ENCODE measurements at regions not wholly inside any gene's neighbourhood (a gene's known extent, or its start where the extent isn't known, plus 50 kb on each side); places are given as distances from the start of the nearest gene placed in this dataset.
"Not testable (repeated sequence)": the region's sequence is repeated elsewhere in the genome, so short reads cannot be mapped to it uniquely, and the experiment has no call there.

DNA sequence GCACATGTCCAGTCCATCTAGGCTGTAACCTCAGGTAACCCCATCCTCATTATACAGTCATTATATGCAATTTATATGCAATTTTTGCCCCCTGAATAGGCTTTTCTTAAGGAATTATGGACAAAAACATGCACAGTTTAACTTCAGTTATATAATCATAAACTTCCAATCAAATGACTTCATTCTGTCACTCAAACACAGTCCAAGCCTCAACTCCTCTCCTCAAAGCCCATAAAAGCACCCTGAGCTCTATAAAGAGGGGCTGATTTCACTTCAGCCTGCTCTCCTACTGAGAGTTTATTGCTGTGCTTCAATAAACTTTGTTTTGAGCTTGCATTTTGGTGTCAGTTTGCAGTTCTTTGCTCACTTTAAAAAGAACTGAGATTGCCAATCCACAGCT lies 1805.5 kb downstream of the BRINP3 start:
- DNase-seq: no peak

DNA sequence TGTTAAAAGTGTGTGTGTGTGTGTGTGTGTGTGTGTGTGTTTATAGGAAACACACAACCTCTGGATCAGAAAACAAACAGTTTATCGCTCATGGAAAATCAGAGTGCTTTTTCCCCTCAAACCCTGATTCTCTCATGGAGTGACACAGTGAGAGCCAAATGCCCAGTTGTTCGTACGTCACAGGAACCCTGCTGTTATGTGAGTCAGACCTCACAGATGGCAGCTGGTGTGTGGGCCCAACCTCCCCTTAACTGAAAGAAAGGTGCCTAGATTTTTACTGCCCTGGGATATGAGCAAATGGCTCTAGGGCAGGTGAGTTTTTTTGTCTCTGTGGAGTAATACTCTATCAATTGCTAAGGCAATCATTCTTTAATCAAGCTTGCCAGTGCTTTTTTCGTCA lies 1788.1 kb downstream of the BRINP3 start:
- no peak for DNase-seq

DNA sequence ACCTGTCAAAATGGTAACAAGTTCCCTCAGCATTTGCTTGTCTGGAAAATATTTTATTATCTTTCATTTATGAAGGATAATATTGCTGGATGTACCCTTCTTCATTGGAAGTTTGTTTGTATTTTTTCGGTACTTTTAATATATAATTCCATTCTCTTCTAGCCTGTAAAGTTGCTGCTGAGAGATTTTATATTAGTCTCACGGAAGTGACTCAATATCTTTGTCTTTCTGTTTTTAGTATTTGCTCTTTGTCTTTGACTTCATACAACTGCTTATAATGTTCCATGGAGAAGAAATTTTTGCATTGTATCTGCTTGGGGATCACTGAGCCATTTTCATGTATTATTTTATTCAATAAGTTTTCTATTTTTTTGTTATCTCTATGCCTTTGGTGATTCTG lies 1777.5 kb downstream of the BRINP3 start:
- DNase-seq: no peak

DNA sequence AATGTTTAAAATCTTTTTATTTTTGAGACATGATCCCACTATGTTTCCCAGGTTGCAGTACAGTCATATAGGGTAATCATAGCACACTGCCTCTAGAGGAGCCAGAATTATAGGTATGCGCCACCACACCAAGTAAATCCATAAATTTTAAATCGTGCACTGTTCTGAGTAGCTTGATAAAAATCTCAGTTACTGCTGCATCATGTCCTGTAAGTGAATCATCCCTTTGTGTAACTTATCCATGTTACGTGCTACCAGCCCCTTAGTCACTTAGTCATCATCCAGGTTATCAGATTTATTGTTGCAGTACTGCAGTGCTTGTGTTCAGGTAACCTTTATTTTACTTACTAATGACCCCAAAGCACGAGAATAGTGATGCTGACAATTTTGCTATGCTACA lies 1770.9 kb downstream of the BRINP3 start:
- DNase-seq: no peak

DNA sequence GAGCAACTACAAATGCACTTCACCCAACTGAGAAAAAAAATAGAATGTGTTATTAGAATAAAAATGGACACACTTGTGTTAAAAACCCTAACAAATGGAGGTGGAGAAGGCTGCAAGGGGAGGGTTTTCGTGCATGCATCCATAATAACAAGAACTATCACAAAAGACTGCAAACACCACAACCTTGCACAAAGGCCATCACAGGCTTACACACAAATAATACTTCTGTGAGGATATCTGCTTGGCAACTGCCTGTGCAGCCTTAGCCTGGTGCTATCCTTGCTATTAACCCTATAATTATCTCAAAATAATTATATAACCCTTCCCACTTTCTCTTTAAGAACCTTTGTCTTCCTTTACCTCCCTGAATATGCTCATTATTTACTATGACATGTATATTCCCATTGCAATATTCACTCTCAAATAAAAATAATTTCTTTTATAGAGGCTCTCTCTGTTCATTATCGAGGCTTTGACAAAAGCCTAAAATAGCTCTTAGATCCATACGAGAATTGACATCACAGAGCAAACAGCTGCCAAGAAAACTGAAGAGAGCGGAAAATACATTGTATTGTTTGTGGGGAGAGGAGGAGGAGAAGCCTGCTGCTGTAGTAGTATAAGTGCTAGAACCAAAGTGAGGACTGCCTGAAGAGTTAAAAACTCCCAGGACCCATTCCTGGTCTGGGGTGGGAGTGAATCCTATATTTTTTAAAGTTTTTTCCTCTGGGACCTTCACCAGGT lies 1768.7 kb downstream of the BRINP3 start:
- no peak for DNase-seq

DNA sequence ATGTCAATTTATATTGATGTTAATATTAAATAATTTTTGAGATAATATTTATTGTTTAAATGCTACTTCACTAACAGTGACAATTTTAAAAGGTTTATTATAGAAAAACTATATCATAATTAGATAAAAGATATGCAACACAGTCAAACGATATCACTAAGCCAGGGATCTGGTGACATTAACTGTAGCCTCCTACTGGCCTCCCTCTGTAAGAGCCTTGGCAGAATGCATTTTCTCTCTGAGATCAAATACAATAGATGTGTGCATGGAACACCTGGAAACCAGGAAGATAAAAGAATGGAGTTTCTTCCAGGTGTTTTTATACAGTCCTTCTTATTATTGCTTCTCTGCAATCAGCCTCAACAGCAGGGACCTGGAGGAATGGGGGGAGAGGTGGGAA lies 1762.1 kb downstream of the BRINP3 start:
- DNase-seq: no peak

DNA sequence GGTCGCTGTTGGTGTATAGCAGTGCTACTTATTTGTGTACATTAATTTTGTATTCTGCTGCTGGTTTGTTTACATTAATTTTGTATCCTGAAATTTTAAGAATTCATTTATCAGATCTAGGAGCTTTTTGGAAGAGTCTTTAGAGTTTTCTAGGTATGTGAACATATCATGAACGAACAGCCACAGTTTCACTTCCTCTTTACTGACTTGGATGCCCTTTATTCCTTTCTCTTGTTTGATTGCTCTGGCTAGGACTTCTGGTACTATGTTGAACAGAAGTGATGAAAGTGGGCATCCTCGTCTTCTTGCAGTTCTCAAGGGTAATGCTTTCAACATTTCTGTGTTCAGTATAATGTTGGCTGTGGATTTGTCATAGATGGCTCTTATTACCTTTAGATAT lies 1757.9 kb downstream of the BRINP3 start:
- DNase-seq: no peak

DNA sequence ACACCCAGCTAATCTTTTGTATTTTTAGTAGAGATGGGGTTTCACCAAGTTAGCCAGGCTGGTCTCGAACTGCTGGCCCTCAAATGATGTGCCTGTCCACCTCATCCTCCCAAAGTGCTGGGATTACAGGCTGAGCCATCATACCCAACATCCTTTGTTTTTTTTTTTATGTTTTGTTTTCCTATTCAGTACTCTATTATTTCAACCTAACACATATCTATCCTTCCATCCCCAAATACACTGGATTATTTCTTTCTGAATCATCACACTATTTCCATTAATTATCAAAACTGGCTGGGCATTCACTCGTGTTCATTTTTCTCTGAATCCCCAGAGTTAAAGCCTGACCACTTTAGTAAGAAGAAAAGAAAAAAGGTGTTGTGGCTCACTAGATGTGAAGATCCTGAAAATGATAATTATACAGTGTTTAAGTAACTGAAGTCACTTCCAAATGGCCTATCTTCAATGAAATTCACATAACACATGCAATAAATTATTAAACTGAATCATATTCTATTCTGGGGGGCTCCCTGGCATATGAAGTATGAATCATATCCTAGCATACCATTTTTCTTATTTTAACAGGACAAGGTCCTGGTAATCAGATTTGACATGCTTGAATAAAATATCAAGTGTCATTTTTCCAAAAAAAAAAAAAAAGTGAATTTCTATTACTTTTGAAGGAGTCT lies 1754.2 kb downstream of the BRINP3 start:
- DNase-seq: no peak

DNA sequence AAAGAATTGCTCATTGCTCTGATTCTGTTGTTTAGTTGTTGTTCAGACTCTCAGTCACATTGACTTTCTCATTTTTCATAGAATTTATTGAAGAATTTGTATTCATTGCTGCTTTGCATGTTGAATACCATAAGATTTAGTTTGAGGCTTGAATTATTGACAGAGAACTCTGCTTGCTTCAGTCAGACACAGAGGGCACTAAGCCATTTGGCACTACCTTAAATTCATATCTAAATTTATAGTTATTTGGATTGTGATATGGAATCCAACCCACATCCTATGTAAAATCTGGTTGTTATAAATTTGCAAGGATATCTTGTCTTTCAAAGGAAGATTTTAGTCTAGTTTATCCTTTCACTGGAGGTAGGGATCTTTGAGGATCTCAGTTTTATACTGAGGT lies 1748.6 kb downstream of the BRINP3 start:
- no peak for DNase-seq

DNA sequence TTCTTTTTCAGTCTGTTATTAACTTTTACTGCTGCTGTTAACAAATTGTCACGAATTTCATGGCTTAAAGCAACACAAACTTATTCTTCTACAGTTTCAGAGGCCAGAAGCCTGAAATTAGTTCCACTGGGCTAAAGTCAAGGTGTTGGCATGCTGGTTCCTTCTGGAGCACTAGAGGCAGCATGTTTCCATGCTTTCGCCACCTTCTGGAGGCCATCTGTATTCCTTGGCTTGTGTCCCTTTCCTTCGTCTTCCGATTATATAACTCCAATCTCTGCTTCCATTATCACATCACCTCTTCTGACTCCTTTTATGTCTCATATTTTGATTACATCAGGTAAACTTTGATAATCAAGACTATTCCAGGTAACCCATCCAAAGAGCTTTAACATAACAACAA lies 1742.1 kb downstream of the BRINP3 start:
- no peak for DNase-seq

DNA sequence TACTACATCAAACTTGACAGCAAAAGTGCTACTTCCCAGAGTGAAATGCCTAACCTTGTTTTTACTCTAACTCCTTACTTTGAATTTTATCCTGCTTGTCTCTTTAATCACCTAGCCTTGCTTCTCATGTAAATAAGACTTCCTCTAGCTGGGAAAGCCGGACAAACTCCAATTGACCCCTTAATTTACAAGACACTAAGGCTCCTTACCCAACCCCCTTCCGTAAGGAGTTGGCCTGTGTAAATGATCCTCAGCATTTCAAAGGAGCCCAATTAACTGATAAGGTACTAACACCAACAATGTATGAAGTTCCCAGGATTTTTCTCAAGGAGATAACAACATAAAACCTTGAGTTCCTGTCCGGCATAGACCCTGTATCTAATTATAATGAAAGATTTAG lies 1728.4 kb downstream of the BRINP3 start:
- not testable (repeated sequence) for DNase-seq

DNA sequence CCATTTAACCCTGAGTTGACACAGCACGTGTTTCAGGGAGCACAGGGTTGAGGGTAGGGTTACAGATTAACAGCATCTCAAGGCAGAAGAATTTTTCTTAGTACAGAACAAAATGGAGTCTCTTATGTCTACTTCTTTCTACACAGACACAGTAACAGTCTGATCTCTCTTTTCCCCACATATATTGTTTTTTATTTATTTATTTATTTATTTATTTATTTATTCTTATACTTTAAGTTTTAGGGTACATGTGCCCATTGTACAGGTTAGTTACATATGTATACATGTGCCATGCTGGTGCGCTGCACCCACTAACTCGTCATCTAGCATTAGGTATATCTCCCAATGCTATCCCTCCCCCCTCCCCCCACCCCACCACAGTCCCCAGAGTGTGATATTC lies 1725.6 kb downstream of the BRINP3 start:
- DNase-seq: not testable (repeated sequence)

DNA sequence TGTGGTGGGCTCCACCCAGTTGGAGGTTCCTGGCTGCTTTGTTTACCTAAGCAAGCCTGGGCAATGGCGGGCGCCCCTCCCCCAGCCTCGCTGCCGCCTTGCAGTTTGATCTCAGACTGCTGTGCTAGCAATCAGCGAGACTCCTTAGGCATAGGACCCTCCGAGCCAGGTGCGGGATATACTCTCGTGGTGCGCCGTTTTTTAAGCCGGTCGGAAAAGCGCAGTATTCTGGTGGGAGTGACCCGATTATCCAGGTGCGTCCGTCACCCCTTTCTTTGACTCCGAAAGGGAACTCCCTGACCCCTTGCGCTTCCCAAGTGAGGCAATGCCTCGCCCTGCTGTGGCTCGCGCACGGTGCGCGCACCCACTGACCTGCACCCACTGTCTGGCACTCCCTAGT lies 1719.9 kb downstream of the BRINP3 start:
- DNase-seq: not testable (repeated sequence)

DNA sequence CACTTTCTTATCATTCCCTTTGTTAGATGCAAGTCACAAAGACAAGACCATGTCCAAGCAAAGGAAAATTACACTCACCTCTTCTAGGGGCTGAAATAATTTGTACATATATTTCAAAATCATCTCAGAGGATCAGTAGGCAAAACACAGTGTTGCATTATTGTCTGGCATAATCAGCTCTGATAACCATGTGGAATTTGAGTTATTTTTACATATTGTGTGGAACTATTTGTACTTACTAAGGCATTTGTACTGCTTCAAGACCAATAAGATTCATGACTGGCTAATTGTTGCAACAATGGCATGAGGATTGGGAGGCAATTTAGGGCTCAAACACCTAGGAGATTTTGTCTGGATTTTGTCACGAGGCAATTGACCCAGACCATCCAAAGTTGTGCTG lies 1716.4 kb downstream of the BRINP3 start:
- DNase-seq: no peak

DNA sequence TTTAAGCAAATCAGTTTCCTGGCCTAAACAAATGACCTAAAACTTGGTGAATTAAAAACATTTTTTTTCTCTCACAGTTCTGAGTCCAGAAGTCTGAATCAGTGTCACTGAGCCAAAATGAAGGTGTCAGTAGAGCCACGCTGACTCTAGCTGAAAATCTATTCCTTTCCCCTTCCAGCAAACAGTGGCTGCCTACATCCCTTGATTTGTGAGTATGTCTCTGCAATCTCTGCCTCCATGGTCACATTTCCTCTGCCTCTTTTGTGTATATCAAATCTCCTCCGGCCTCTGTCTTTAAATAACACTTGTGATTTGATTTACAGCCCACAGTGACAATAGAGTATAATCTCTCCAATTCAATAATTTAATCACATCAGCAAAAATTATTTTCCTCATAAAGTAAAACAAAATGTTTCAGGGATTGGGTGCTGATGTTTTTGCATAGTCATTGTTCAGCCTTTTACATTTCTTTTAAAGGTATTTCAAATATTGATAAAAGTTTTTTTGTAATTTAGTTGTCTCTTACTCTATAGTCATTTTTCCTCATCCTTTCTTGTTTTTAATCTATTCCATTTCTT lies 1715.4 kb downstream of the BRINP3 start:
- DNase-seq: no peak

DNA sequence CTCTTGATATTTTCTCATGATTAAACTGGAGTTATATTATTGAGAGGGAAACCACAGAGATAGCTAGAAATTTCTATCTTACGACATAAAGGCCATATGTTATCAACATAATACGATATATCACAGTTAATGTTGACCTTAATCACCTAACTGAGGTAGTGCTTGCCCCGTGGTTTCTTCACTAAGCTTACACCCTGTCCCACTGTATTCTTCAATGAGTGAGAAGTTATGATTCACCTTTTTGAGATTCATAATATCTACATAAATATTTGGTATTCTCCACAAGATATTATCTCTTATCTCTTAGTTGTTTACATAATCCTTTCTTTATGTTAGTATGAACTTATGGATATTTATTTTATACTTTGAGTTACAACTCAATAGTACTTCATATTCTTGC lies 1714.1 kb downstream of the BRINP3 start:
- DNase-seq: no peak

DNA sequence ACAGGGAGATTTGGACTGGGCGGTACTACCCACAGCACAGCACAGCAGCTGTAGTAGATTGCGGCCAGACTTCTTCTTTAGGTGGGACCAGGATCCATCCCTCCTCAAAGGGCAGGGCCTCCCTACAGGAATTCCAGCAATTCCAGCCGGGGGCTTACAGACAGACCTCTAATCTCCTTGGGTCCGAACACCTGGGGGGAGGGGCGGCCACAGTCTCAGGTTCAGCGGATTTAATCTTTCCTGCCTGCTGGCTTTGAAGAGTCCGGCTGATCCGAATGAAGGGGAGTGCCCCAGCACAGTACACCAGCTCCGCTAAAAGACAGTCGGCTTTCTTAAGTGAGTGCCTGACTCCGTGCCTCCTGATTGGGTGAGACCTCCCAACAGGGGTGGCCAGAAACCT lies 1708.5 kb downstream of the BRINP3 start:
- DNase-seq: peak; percentile 78

DNA sequence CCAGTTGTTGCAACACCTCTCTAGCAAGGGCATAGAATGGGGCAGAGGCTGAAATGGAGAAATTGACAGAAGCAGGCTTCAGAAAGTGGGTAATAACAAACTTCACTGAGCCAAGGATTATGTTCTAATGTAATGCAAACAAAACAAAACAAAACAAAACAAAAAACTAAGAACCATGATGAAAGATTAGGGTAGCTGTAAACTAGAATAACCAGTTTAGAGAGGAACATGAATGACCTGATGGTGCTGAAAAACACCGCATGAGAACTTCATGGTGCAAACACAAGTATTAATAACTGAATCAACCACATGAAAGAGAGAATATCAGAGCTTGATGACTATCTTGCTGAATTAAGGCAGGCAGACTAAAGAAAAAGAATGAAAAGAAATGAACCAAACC lies 1707.7 kb downstream of the BRINP3 start:
- no peak for DNase-seq

DNA sequence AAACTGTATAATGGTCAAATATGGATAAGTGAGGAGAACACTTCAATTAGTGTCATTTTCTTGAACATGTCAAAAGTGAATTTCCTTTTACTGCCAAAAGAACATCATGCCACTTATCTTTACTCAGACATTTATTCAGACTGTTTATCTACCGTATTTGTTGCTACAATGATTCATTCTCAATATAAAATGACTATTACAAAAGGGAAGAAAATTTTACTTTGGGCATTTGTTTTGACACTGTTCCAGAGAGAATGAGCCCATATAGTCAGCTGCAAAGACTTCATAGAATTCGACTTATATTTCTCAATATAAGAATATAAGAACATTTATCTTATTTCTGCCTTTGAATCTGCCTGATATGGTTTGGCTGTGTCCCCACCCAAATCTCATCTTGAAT lies 1699.1 kb downstream of the BRINP3 start:
- DNase-seq: no peak

DNA sequence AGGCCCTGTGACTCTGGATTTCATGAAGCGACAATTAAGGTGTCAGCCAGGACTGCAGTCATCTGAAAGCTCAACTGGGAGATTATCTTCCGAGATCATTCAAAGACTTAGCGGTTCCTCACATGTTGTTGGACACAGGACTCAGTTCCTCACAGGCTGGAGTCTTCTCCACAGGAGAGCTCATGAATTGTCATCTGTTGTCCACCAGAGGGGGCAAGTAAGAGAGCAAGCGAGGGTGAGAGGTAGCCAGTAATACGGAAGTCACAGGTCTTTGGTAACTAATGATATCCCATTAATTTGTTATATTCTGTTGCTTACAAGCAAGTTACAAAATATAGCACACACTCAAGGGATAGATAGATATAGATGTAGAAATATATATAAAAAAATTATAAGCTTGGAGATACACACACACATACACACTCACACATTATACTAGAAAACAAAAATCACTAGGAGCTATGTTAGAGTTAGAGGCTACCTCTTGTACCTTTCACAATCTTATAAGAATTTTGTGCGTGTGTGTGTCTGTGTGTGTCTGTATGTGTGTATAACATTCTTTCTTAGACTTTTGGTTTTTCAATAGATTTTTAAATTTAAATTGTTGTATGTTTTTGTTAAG lies 1695.3 kb downstream of the BRINP3 start:
- peak; percentile 76 for DNase-seq

DNA sequence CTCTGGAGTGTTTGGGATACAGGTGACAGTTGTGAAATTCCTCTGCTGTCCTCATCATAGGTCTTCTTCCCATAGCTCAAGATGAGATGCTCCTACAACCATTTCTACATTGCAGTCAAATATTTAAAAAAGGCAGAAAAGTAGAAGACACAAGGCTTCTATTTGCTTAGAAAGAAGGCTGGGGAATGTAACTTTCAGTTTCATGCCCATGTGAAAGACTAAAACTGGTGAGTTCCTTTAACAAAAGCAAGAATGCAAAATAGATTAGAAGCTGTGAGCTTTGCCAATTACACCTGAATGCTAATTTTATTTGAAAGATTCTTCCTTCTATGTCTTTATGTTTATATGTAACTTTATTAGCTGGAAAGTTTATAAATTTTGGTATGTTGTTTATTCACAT lies 1682.7 kb downstream of the BRINP3 start:
- DNase-seq: no peak

DNA sequence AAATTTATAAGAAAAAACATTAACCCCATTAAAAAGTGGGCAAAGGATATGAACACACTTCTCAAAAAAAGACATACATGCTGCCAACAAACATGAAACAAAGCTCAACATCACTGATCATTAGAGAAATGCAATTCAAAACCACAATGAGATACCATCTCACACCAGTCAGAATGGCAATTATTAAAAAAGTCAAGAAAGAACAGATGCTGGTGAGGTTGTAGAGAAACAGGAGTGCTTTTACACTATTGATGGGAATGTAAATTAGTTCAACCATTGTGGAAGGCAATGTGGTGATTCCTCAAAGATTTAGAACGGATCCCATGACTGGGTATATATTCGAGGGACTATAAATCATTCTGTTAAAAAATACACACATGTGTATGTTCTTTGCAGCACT lies 1665.5 kb downstream of the BRINP3 start:
- not testable (repeated sequence) for DNase-seq

DNA sequence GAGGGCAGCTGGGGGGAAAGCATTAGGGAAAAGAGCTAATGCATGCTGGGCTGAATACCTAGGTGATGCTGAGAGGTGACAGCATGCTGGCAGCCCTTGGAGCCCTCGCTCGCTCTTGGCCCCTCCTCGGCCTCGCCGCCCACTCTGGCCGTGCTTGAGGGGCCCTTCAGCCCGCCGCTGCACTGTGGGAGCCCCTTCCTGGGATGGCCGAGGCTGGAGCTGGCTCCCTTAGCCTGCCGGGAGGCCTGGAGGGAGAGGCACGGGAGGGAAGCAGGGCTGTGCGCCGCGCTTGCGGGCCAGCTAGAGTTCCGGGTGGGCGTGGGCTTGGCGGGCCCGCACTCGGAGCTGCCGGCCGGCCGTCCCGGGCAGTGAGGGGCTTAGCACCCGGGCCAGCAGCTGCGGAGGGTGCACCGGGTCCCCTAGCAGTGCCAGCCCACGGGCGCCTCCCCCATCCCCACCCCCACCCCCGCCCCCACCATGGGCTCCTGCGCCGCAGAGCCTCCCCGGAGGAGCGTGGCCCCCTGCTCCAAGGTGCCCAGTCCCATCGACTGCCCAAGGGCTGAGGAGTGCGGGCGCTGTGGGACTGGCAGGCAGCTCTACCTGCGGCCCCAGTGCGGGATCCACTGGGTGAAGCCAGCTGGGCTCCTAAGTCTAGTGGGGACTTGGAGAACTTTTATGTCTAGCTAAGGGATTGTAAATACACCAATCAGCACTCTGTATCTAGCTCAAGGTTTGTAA lies 1664.7 kb downstream of the BRINP3 start:
- not testable (repeated sequence) for DNase-seq

Measured in islet precursor cell (in vitro differentiated cells).